GM12891 (cell line): ENCODE measurements at regions not wholly inside any gene's neighbourhood (a gene's known extent, or its start where the extent isn't known, plus 50 kb on each side); places are given as distances from the start of the nearest gene placed in this dataset.

Experiments
- POLR2A ChIP-seq: IDR thresholded peaks from 2 replicates; pipeline ENCODE4 v1.6.1; 2011; ENCODE audit warnings: low read depth, low read length, control low read depth
- POLR2AphosphoS5 ChIP-seq: IDR thresholded peaks from 2 replicates; pipeline ENCODE4 v1.6.1; 2011; ENCODE audit warnings: low read depth, low read length, control low read depth
- TAF1 ChIP-seq: IDR thresholded peaks from 2 replicates; pipeline ENCODE4 v1.6.1; 2011; ENCODE audit warnings: low read depth, low read length, control low read depth

GRCh38 chrX:39509157-39509556 is 588.6 kb downstream of the BCOR start:
- no peak for TF ChIP-seq POLR2AphosphoS5
- TF ChIP-seq POLR2A = no peak
- TF ChIP-seq TAF1 = no peak
